ENCODE measurements at regions not wholly inside any gene's neighbourhood (a gene's known extent, or its start where the extent isn't known, plus 50 kb on each side); places are given as distances from the start of the nearest gene placed in this dataset.

DNA sequence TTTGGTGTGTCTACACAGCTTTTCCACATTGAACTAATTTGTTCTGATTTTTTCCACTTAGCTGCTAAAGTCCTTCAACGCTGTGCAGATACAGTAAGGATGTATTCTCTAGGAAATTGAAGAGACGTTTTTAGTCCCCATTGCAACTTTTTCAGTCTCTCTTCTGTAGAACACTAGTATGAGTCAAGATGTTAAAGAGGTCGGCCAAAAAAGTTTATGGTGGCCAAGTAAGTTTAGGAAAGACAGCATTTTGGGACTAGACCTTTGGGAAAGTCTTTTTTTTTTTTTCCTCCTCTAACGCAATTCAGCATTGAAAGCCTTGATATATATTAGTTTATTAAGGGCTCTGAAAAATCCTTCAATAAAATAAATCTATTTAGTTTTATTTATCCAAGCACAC is 243.5 kb upstream of the FBXL7 start:
- TF ChIP-seq, protein P1, sequence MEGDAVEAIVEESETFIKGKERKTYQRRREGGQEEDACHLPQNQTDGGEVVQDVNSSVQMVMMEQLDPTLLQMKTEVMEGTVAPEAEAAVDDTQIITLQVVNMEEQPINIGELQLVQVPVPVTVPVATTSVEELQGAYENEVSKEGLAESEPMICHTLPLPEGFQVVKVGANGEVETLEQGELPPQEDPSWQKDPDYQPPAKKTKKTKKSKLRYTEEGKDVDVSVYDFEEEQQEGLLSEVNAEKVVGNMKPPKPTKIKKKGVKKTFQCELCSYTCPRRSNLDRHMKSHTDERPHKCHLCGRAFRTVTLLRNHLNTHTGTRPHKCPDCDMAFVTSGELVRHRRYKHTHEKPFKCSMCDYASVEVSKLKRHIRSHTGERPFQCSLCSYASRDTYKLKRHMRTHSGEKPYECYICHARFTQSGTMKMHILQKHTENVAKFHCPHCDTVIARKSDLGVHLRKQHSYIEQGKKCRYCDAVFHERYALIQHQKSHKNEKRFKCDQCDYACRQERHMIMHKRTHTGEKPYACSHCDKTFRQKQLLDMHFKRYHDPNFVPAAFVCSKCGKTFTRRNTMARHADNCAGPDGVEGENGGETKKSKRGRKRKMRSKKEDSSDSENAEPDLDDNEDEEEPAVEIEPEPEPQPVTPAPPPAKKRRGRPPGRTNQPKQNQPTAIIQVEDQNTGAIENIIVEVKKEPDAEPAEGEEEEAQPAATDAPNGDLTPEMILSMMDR (conservative IDR thresholded peaks at IDR 0.05; ENCODE audit: low read depth, low read length) = no peak
- no peak for TF ChIP-seq EZH2phosphoT487 (IDR thresholded peaks at IDR 0.05; ENCODE audit: borderline replicate concordance, low read length)

Data from PC-3 (cell line).